ENCODE measurements at regions not wholly inside any gene's neighbourhood (a gene's known extent, or its start where the extent isn't known, plus 50 kb on each side); places are given as distances from the start of the nearest gene placed in this dataset.
"Not testable (repeated sequence)": the region's sequence is repeated elsewhere in the genome, so short reads cannot be mapped to it uniquely, and the experiment has no call there.

- H3K27ac ChIP-seq (replicated peaks in 1 of 4) = no peak overlapping the region
- H3K4me1 ChIP-seq = no peaks in the 10 kb centered on the region
- no peak overlapping the region for H3K4me3 ChIP-seq
- H3K9me3 ChIP-seq = no peaks in the 10 kb centered on the region
- intact Hi-C loops (cut with DNase I) = no loop called here
- no peak for DNase-seq (ENCODE audit: extremely low spot score)
- no peaks in the 10 kb centered on the region for H3K36me3 ChIP-seq
- TF ChIP-seq POLR2AphosphoS5 (IDR thresholded peaks at IDR 0.05) (no peak), EP300 (IDR thresholded peaks at IDR 0.05) (no peak), CTCF (IDR thresholded peaks at IDR 0.05) (no peak), POLR2A (IDR thresholded peaks at IDR 0.05; ENCODE audit: low read depth) (no peak)
- WGBS = 78% methylated on average over 3 of the region's 6 CpGs
- H3K27me3 ChIP-seq = no peaks in the 10 kb centered on the region
These were observed 1004.8 kb downstream of the OLFM4 start for GRCh38 chr13:54033323-54033861.

- TF ChIP-seq EP300 (IDR thresholded peaks at IDR 0.05) (no peak), CTCF (IDR thresholded peaks at IDR 0.05) (no peak), POLR2AphosphoS5 (IDR thresholded peaks at IDR 0.05) (no peak), POLR2A (IDR thresholded peaks at IDR 0.05; ENCODE audit: low read depth) (no peak)
- no peak overlapping the region for H3K4me3 ChIP-seq
- H3K27ac ChIP-seq (replicated peaks in 1 of 4) = no peak overlapping the region
- DNase-seq (ENCODE audit: extremely low spot score) = no peak
- H3K9me3 ChIP-seq = no peaks in the 10 kb centered on the region
- H3K27me3 ChIP-seq = no peaks in the 10 kb centered on the region
- WGBS = 85% methylated on average over 2 of the region's 2 CpGs
- no peaks in the 10 kb centered on the region for H3K4me1 ChIP-seq
- intact Hi-C loops (cut with DNase I) = no loop called here
- H3K36me3 ChIP-seq = no peaks in the 10 kb centered on the region
These were observed 1005.4 kb downstream of the OLFM4 start for GRCh38 chr13:54034047-54034446.

GRCh38 chr13:54057416-54057815, 1028.8 kb downstream of the OLFM4 start:
- H3K4me3 ChIP-seq; H3K9me3 ChIP-seq; DNase-seq (ENCODE audit: extremely low spot score); H3K27ac ChIP-seq (replicated peaks in 1 of 4); H3K36me3 ChIP-seq; intact Hi-C loops (cut with DNase I); H3K4me1 ChIP-seq; H3K27me3 ChIP-seq: not testable (repeated sequence)
- WGBS = 82% methylated on average over 5 of the region's 5 CpGs

- H3K27ac ChIP-seq (replicated peaks in 1 of 4); DNase-seq (ENCODE audit: extremely low spot score); H3K27me3 ChIP-seq; H3K4me1 ChIP-seq; H3K36me3 ChIP-seq; H3K4me3 ChIP-seq; intact Hi-C loops (cut with DNase I): not testable (repeated sequence)
- 86% methylated on average over 8 of the region's 8 CpGs for WGBS
- peaks cover 0 to 10% (median 9%) of the 10 kb centered on the region in 4 donors for H3K9me3 ChIP-seq
These were observed 1041.3 kb downstream of the OLFM4 start for GRCh38 chr13:54069958-54070357.

GRCh38 chr13:54077569-54077968, 1049.0 kb downstream of the OLFM4 start:
- Histone ChIP-seq H3K36me3 (no peaks in the 10 kb centered on the region), H3K27me3 (no peaks in the 10 kb centered on the region), H3K4me3 (no peak overlapping the region), H3K27ac (replicated peaks in 1 of 4) (no peak overlapping the region), H3K4me1 (no peaks in the 10 kb centered on the region), H3K9me3 (peaks cover 0 to 13% (median 5%) of the 10 kb centered on the region in 4 donors)
- intact Hi-C loops (cut with DNase I) = no loop called here
- no peak for DNase-seq (ENCODE audit: extremely low spot score)
- no peak for TF ChIP-seq CTCF (IDR thresholded peaks at IDR 0.05)
- no peak for TF ChIP-seq POLR2A (IDR thresholded peaks at IDR 0.05; ENCODE audit: low read depth)
- no peak for TF ChIP-seq POLR2AphosphoS5 (IDR thresholded peaks at IDR 0.05)
- TF ChIP-seq EP300 (IDR thresholded peaks at IDR 0.05) = no peak

- Histone ChIP-seq H3K9me3 (peaks cover 0 to 13% (median 5%) of the 10 kb centered on the region in 4 donors), H3K36me3 (no peaks in the 10 kb centered on the region), H3K4me3 (no peak overlapping the region), H3K4me1 (no peaks in the 10 kb centered on the region), H3K27me3 (no peaks in the 10 kb centered on the region), H3K27ac (replicated peaks in 1 of 4) (no peak overlapping the region)
- no peak for TF ChIP-seq EP300 (IDR thresholded peaks at IDR 0.05)
- TF ChIP-seq POLR2AphosphoS5 (IDR thresholded peaks at IDR 0.05) = no peak
- no peak for TF ChIP-seq POLR2A (IDR thresholded peaks at IDR 0.05; ENCODE audit: low read depth)
- TF ChIP-seq CTCF (IDR thresholded peaks at IDR 0.05) = no peak
- WGBS = 46% methylated on average over 3 of the region's 3 CpGs
- no peak for DNase-seq (ENCODE audit: extremely low spot score)
- intact Hi-C loops (cut with DNase I) = no loop called here
These were observed 1049.8 kb downstream of the OLFM4 start for GRCh38 chr13:54078271-54078870.

- intact Hi-C loops (cut with DNase I); DNase-seq (ENCODE audit: extremely low spot score): not testable (repeated sequence)
- peaks cover 0 to 13% (median 5%) of the 10 kb centered on the region in 4 donors for H3K9me3 ChIP-seq
These were observed 1053.7 kb downstream of the OLFM4 start for GRCh38 chr13:54082309-54082708.

More at GRCh38 chr13:54082309-54082708, 1053.7 kb downstream of the OLFM4 start:
- not testable (repeated sequence) for H3K4me1 ChIP-seq; H3K36me3 ChIP-seq; H3K27me3 ChIP-seq; H3K4me3 ChIP-seq; H3K27ac ChIP-seq (replicated peaks in 1 of 4)
- 83% methylated on average over 11 of the region's 11 CpGs for WGBS

Data from esophagus muscularis mucosa (tissue), 4 donors.